Adrenal gland (tissue), 9 donors: ENCODE measurements at regions not wholly inside any gene's neighbourhood (a gene's known extent, or its start where the extent isn't known, plus 50 kb on each side); places are given as distances from the start of the nearest gene placed in this dataset.

Experiments used
- DNase-seq, 7 donors: peaks; one replicate each; pipeline ENCODE4 v3.0.0-alpha.2; 2019 to 2020
- H3K27ac ChIP-seq, 5 donors: fragments of 200-600 bp; sonication (generic) in 4 of 5; 1 replicate in 3 of 5; 2 replicates in 2 of 5; pipeline versions ENCODE4 v1.5.1 to v1.8.0; 2016 to 2020; ENCODE audit warnings: mild to moderate bottlenecking in 1 of 5
- H3K27me3 ChIP-seq: fragments of 200-600 bp; 2 replicates; pipeline ENCODE4 v1.8.0; 2021
- H3K36me3 ChIP-seq, 2 donors: fragments of 200-600 bp; replicated peaks in 1 of 2; 1 replicate in 1 of 2; 2 replicates in 1 of 2; pipeline versions ENCODE4 v1.5.1 to v1.8.0; 2018 to 2022
- H3K4me1 ChIP-seq, 2 donors: fragments of 200-600 bp; replicated peaks in 1 of 2; 1 replicate in 1 of 2; 2 replicates in 1 of 2; pipeline versions ENCODE4 v1.5.1 to v1.8.0; 2018 to 2021
- H3K4me3 ChIP-seq, 4 donors: fragments of 200-600 bp; sonication (generic) in 3 of 4; one replicate each; pipeline ENCODE4 v1.5.1; 2016 to 2018
- H3K9me3 ChIP-seq, 3 donors: fragments of 200-600 bp; sonication (generic) in 1 of 3; replicated peaks in 1 of 3; 1 replicate in 2 of 3; 2 replicates in 1 of 3; pipeline versions ENCODE4 v1.5.1 to v1.8.0; 2016 to 2021
- CTCF ChIP-seq, 6 experiments: fragments of 450-650 bp in 4 of 6; fragments of 200-600 bp in 2 of 6; sonication (generic) in 1 of 6; IDR thresholded peaks; 1 replicate in 5 of 6; 2 replicates in 1 of 6; pipeline versions ENCODE4 v1.5.1 to v1.8.0; 2016 to 2021; ENCODE audit warnings: antibody characterized with exemption in 6 of 6, mild to moderate bottlenecking in 2 of 6, moderate library complexity in 1 of 6
- POLR2A ChIP-seq, 2 donors: fragments of 450-650 bp; IDR thresholded peaks; one replicate each; pipeline ENCODE4 v1.6.1; 2017; ENCODE audit warnings: antibody characterized with exemption in 2 of 2, mild to moderate bottlenecking in 2 of 2, moderate library complexity in 1 of 2
- WGBS, 4 donors: extraction: QIAGEN DNeasy Blood & Tissue Kit in 2 of 4; methylation state at CpG; one replicate each; pipeline versions ENCODE4 v1.1.5 to v1.1.7; 2013 to 2017; 5-methylcytosine and 5-hydroxymethylcytosine counted together
- intact Hi-C, 2 donors: fragments of 100-400 bp; cut with DNase I; formaldehyde crosslinking; loops; one replicate each; pipeline versions ENCODE4 v1.14.1 to v1.15.0; 2022 to 2023
- donor health status: healthy with polysubstance abuse.
- donor health status: Bipolar disorder and iron deficiency.
- donor health status: DM: yes; HTN: yes; CAD: no.
- donor health status: DM: no; HTN: no; CAD: no.
- donor health status: DM: no; HTN: no; CAD: no.

DNA sequence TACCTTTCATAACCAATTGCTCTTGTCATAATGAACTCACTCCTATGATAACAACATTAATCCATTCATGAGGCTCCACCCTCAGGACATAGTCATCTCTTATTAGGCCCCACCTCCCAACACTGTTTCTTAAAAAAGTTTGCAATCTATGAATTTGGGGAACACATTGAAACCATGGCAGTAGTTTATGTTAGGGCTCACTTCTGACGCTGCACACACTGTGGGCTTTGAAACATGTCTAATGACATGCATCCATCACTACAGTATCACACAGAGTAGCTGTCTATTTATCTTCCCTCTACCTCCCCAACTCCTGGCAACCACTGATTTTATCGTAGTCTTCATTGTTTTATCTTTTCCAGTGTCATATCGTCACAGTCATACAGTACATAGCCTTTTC lies 299.8 kb downstream of the GLRX3 start:
- DNase-seq: no peak
- 82 to 90% (median 86%) methylated on average over 3 of the region's 3 CpGs for WGBS, 4 donors
- Histone ChIP-seq H3K36me3 (no peaks in the 10 kb centered on the region), H3K4me1 (no peaks in the 10 kb centered on the region), H3K27ac (no peak overlapping the region), H3K9me3 (no peaks in the 10 kb centered on the region), H3K4me3 (no peak overlapping the region), H3K27me3 (no peaks in the 10 kb centered on the region)
- intact Hi-C loops: no loop called here
- TF ChIP-seq CTCF (IDR thresholded peaks at IDR 0.05) (no peak), POLR2A (IDR thresholded peaks at IDR 0.05) (no peak)

- no peaks in the 10 kb centered on the region for H3K4me1 ChIP-seq
- no peaks in the 10 kb centered on the region for H3K9me3 ChIP-seq
- 84 to 96% (median 92%) methylated on average over 7 of the region's 7 CpGs for WGBS, 4 donors
- H3K27ac ChIP-seq: no peak overlapping the region
- no peak overlapping the region for H3K4me3 ChIP-seq
- H3K36me3 ChIP-seq: no peaks in the 10 kb centered on the region
- TF ChIP-seq CTCF (IDR thresholded peaks at IDR 0.05) (no peak), POLR2A (IDR thresholded peaks at IDR 0.05) (no peak)
- no peaks in the 10 kb centered on the region for H3K27me3 ChIP-seq
- DNase-seq: no peak
- intact Hi-C loops: no loop called here
Measured at GRCh38 chr10:130438861-130439260, 302.7 kb downstream of the GLRX3 start.

- TF ChIP-seq POLR2A (IDR thresholded peaks at IDR 0.05) (no peak), CTCF (IDR thresholded peaks at IDR 0.05) (no peak)
- H3K27me3 ChIP-seq: no peaks in the 10 kb centered on the region
- H3K9me3 ChIP-seq: no peaks in the 10 kb centered on the region
- H3K27ac ChIP-seq: no peak overlapping the region
- H3K4me3 ChIP-seq: no peak overlapping the region
- no peaks in the 10 kb centered on the region for H3K4me1 ChIP-seq
- intact Hi-C loops: no loop called here
- no peak for DNase-seq
- 77 to 94% (median 83%) methylated on average over 3 to 6 of the region's 6 CpGs for WGBS, 4 donors
- no peaks in the 10 kb centered on the region for H3K36me3 ChIP-seq
Measured at GRCh38 chr10:130439766-130440165, 303.6 kb downstream of the GLRX3 start.

DNA sequence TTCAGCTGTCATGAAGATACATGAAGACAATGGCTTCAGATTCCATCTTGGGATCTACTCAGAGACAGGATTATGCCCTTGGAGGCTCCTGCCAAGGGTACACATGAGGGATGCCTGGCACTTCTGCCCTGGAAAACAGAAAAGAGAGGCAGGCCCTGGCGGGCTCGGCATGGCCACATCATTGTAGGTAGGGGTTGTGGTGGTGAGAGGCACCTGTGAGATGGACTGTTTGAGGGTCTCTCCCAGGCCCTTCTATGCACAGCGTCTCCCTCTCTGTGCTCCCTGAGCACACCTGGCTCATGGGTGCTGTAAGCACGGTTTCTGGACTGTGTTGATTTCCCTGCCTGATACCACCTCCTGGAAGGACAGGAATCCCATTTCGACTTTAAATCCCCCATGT lies 304.3 kb downstream of the GLRX3 start:
- Histone ChIP-seq H3K27me3 (no peaks in the 10 kb centered on the region), H3K4me1 (no peaks in the 10 kb centered on the region), H3K36me3 (no peaks in the 10 kb centered on the region), H3K9me3 (no peaks in the 10 kb centered on the region), H3K4me3 (no peak overlapping the region), H3K27ac (no peak overlapping the region)
- no peak for TF ChIP-seq CTCF (IDR thresholded peaks at IDR 0.05)
- no peak for TF ChIP-seq POLR2A (IDR thresholded peaks at IDR 0.05)
- 81 to 90% (median 83%) methylated on average over 4 to 5 of the region's 5 CpGs for WGBS, 4 donors
- DNase-seq: no peak
- intact Hi-C loops: no loop called here
